CD4-positive, alpha-beta T cell (primary cell): ENCODE measurements at regions not wholly inside any gene's neighbourhood (a gene's known extent, or its start where the extent isn't known, plus 50 kb on each side); places are given as distances from the start of the nearest gene placed in this dataset.

Experiments used
- ATAC-seq: fragments of 200-7000 bp; cut with Tn5 transposase; one replicate; pipeline ENCODE4 v1.10.0; 2022; ENCODE audit warnings: mild to moderate bottlenecking; ENCODE audit not compliant: poor library complexity
- CTCF ChIA-PET: fragments of 350-600 bp; sonication (Branson Sonifier 250); formaldehyde crosslinking; loops from one replicate; lab custom pipeline; 2021; ENCODE audit warnings: antibody characterized with exemption, inconsistent platforms; lab: Charles Lee
- POLR2A ChIA-PET: fragments of 350-600 bp; sonication (Branson Sonifier 250); formaldehyde crosslinking; loops from one replicate; lab custom pipeline; 2021; ENCODE audit warnings: antibody characterized with exemption, inconsistent platforms; lab: Charles Lee
- DNase-seq, 14 experiments: peaks; one replicate each; pipeline ENCODE4 v3.0.0-alpha.2; 2013 to 2020; ENCODE audit warnings: mixed read lengths in 2 of 14
- H3K27ac ChIP-seq, 2 donors: one replicate each; pipeline versions ENCODE4 v1.5.1 to v1.7.0; 2013; ENCODE audit warnings: low read length in 2 of 2, low read depth in 1 of 2, mild to moderate bottlenecking in 1 of 2
- H3K27me3 ChIP-seq, 2 experiments: 1 replicate in 1 of 2; 2 replicates in 1 of 2; pipeline versions ENCODE4 v1.6.1 to v1.7.0; 2013; ENCODE audit warnings: low read length in 2 of 2, control low read depth in 1 of 2, mild to moderate bottlenecking in 1 of 2, moderate library complexity in 1 of 2; ENCODE audit not compliant: insufficient read depth in 2 of 2, control insufficient read depth in 1 of 2
- H3K36me3 ChIP-seq: one replicate; pipeline ENCODE4 v1.6.1; 2013; ENCODE audit warnings: low read length, control low read depth; ENCODE audit not compliant: insufficient read depth
- H3K4me1 ChIP-seq: one replicate; pipeline ENCODE4 v1.6.1; 2013; ENCODE audit warnings: low read length, control low read depth; ENCODE audit not compliant: insufficient read depth
- H3K4me3 ChIP-seq: one replicate; pipeline ENCODE4 v1.5.1; 2013; ENCODE audit warnings: mild to moderate bottlenecking, low read length, moderate library complexity
- H3K9me3 ChIP-seq, 2 experiments: 1 replicate in 1 of 2; 2 replicates in 1 of 2; pipeline versions ENCODE4 v1.6.1 to v1.7.0; 2013; ENCODE audit warnings: low read length in 2 of 2, mild to moderate bottlenecking in 2 of 2, control low read depth in 1 of 2, moderate library complexity in 1 of 2; ENCODE audit not compliant: control insufficient read depth in 1 of 2, insufficient read depth in 1 of 2
- H3K27ac Mint-ChIP-seq: one replicate; pipeline ENCODE4 v1.8.0; 2020; ENCODE audit warnings: mixed read lengths
- H3K27me3 Mint-ChIP-seq: one replicate; pipeline ENCODE4 v1.8.0; 2021; ENCODE audit warnings: mixed read lengths
- H3K36me3 Mint-ChIP-seq: one replicate; pipeline ENCODE4 v1.8.0; 2021; ENCODE audit warnings: low read depth, mixed read lengths
- H3K4me1 Mint-ChIP-seq: one replicate; pipeline ENCODE4 v1.8.0; 2021; ENCODE audit warnings: low read depth, mixed read lengths
- H3K4me3 Mint-ChIP-seq: one replicate; pipeline ENCODE4 v1.8.0; 2020; ENCODE audit warnings: mild to moderate bottlenecking, mixed read lengths
- H3K9me3 Mint-ChIP-seq: one replicate; pipeline ENCODE4 v1.8.0; 2020; ENCODE audit warnings: mixed read lengths
- intact Hi-C, 2 experiments: fragments of 100-400 bp; cut with DNase I in 1 of 2; cut with micrococcal nuclease in 1 of 2; formaldehyde crosslinking; loops; one replicate each; pipeline versions ENCODE4 v1.15.1 to v1.9.0; 2023 to 2025; cut with DNase I, micrococcal nuclease
- TF ChIP-seq, protein P1 (sequence below): fragments of 200-600 bp; IDR thresholded peaks from one replicate; pipeline ENCODE4 v1.8.0; 2022; ENCODE audit warnings: antibody characterized with exemption, mild to moderate bottlenecking

DNA sequence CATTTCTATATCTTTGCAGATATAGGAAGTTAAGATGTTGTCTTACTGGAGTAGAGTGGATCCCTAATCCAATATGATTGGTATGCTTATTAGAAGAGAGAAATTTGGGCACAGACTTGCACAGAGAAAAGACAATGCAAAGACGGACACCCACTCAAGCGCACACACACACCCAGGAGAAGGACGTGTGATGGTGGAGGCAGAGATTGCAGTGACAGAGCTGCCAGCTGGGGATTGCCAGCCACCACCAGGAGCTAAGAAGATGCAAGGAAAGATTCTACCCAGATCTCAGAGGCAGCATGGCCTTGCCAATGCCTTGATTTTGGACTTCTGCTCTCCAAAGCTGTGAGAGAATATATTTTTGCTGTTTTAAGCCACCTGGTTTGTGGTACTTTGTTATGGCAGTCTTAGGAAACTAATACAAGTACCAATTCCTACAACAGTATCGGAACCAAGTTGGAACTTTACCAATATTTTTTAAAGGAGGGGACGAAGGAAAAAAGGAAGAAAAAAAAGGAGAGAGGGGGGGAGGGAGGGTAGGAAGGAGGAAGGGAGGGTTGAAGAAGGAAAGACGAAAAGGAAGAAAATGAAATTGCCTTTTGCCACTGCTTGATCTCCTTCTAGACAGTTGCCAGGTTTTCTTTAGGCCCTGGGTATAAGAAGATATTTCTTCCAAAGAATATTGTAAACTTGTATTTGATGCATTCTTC, 334.0 kb downstream of the BUD13 start:
- Mint-ChIP-seq H3K4me3 (no peak overlapping the region), H3K9me3 (peaks cover 5% of the 10 kb centered on the region), H3K27ac (no peak overlapping the region), H3K4me1 (no peaks in the 10 kb centered on the region), H3K36me3 (no peaks in the 10 kb centered on the region), H3K27me3 (peaks cover 39% of the 10 kb centered on the region)
- ChIA-PET POLR2A (no interaction called here), CTCF (no interaction called here)
- H3K27me3 ChIP-seq = peaks cover 0 to 3% of the 10 kb centered on the region in 2 experiments
- H3K36me3 ChIP-seq = no peaks in the 10 kb centered on the region
- TF ChIP-seq, protein P1, sequence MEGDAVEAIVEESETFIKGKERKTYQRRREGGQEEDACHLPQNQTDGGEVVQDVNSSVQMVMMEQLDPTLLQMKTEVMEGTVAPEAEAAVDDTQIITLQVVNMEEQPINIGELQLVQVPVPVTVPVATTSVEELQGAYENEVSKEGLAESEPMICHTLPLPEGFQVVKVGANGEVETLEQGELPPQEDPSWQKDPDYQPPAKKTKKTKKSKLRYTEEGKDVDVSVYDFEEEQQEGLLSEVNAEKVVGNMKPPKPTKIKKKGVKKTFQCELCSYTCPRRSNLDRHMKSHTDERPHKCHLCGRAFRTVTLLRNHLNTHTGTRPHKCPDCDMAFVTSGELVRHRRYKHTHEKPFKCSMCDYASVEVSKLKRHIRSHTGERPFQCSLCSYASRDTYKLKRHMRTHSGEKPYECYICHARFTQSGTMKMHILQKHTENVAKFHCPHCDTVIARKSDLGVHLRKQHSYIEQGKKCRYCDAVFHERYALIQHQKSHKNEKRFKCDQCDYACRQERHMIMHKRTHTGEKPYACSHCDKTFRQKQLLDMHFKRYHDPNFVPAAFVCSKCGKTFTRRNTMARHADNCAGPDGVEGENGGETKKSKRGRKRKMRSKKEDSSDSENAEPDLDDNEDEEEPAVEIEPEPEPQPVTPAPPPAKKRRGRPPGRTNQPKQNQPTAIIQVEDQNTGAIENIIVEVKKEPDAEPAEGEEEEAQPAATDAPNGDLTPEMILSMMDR = no peak
- ATAC-seq (no peak), DNase-seq (no peak)
- intact Hi-C loops = no loop called here
- H3K4me3 ChIP-seq = no peak overlapping the region
- no peaks in the 10 kb centered on the region for H3K4me1 ChIP-seq
- H3K9me3 ChIP-seq = no peaks in the 10 kb centered on the region
- no peak overlapping the region for H3K27ac ChIP-seq

DNA sequence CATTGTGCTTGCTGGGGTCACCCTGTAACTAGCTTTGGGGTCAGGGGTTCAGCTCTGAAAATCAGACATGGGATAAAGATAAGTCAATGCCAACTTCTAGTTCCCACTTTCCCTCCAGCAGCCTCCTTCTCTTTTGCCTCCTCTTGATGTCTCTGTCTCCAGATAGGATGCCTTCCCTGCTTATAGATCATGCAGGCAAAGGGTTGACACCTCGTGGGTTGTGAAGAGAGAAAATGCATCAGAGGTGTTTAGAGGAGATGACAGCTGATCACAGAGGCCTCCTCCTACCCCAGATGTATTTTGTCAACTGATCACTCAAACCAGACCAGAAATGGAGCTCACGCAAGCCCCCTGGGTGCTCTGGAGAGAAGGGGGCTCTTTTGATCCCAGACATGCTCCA, 337.8 kb downstream of the BUD13 start:
- H3K4me1 ChIP-seq = no peaks in the 10 kb centered on the region
- ChIA-PET CTCF (no interaction called here), POLR2A (no interaction called here)
- Mint-ChIP-seq H3K36me3 (no peaks in the 10 kb centered on the region), H3K9me3 (peaks cover 3% of the 10 kb centered on the region), H3K4me3 (no peak overlapping the region), H3K27ac (no peak overlapping the region), H3K27me3 (peaks cover 48% of the 10 kb centered on the region), H3K4me1 (no peaks in the 10 kb centered on the region)
- H3K36me3 ChIP-seq = no peaks in the 10 kb centered on the region
- peaks cover 0 to 3% of the 10 kb centered on the region in 2 experiments for H3K27me3 ChIP-seq
- ATAC-seq = no peak
- H3K27ac ChIP-seq = no peak overlapping the region
- H3K9me3 ChIP-seq = peaks cover 0 to 12% of the 10 kb centered on the region in 2 experiments
- H3K4me3 ChIP-seq = no peak overlapping the region
- DNase-seq = no peak
- TF ChIP-seq, protein P1 = no peak
- intact Hi-C loops = no loop called here

DNA sequence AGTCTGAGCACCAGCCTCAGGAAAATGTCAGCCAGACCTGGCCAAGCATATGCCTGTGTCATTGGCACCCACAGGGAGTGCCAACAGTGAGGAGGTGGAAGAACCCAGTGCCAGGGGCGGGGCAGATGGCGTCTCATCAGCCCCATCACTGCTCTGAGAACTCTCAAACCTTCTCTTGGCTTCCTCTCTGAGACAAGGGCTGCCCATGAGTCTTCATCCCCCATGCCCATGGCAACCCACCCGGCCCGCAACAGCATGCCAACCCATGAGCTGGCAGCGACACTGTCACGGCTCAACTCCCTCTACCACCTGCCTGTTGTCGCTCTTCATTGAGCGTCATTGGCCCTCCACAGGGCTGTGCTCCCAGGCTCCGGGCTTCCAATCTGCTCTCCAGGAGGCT, 340.5 kb downstream of the BUD13 start:
- intact Hi-C loops = no loop called here
- Histone ChIP-seq H3K27me3 (peaks cover 3 to 5% of the 10 kb centered on the region in 2 experiments), H3K36me3 (no peaks in the 10 kb centered on the region), H3K4me1 (no peaks in the 10 kb centered on the region), H3K27ac (no peak overlapping the region), H3K9me3 (peaks cover 0 to 12% of the 10 kb centered on the region in 2 experiments), H3K4me3 (no peak overlapping the region)
- TF ChIP-seq, protein P1 = no peak
- H3K27ac Mint-ChIP-seq = no peak overlapping the region
- peaks cover 56% of the 10 kb centered on the region for H3K27me3 Mint-ChIP-seq
- DNase-seq (no peak), ATAC-seq (no peak)
- ChIA-PET CTCF (no interaction called here), POLR2A (no interaction called here)
- no peaks in the 10 kb centered on the region for H3K36me3 Mint-ChIP-seq
- no peaks in the 10 kb centered on the region for H3K9me3 Mint-ChIP-seq
- no peaks in the 10 kb centered on the region for H3K4me1 Mint-ChIP-seq
- H3K4me3 Mint-ChIP-seq = no peak overlapping the region
